ENCODE measurements at regions not wholly inside any gene's neighbourhood (a gene's known extent, or its start where the extent isn't known, plus 50 kb on each side); places are given as distances from the start of the nearest gene placed in this dataset.
A peak's percentile ranks its signal among the peaks of the same experiment; 100 is the strongest.

- H3K4me1 ChIP-seq (ENCODE audit: insufficient read depth, insufficient read length): peaks cover 3% of the 10 kb centered on the region
- H3K9me3 ChIP-seq (ENCODE audit: insufficient read depth, low read length): no peaks in the 10 kb centered on the region
- H3K9ac ChIP-seq (ENCODE audit: insufficient read length, low read depth): no peak overlapping the region
- no peaks in the 10 kb centered on the region for H3K27me3 ChIP-seq (ENCODE audit: insufficient read depth, insufficient read length)
- no peak for TF ChIP-seq SUZ12 (IDR thresholded peaks at IDR 0.05; ENCODE audit: extremely low read depth, insufficient read depth, insufficient read length)
- TF ChIP-seq YY1 (IDR thresholded peaks at IDR 0.05; ENCODE audit: insufficient read depth, insufficient read length): no peak
- no peak for DNase-seq (ENCODE audit: low read depth, low spot score)
- no peak overlapping the region for H3K4me3 ChIP-seq (ENCODE audit: insufficient read length, low read depth)
- H3K36me3 ChIP-seq (ENCODE audit: insufficient read depth, insufficient read length, low read length): no peaks in the 10 kb centered on the region
Observed at GRCh38 chr11:19561011-19561410, 151.6 kb upstream of the NAV2 start.

- Histone ChIP-seq H3K4me3 (ENCODE audit: insufficient read length, low read depth) (no peak overlapping the region), H3K4me1 (ENCODE audit: insufficient read depth, insufficient read length) (peaks cover 3% of the 10 kb centered on the region), H3K36me3 (ENCODE audit: insufficient read depth, insufficient read length, low read length) (no peaks in the 10 kb centered on the region), H3K9ac (ENCODE audit: insufficient read length, low read depth) (no peak overlapping the region), H3K9me3 (ENCODE audit: insufficient read depth, low read length) (no peaks in the 10 kb centered on the region), H3K27me3 (ENCODE audit: insufficient read depth, insufficient read length) (no peaks in the 10 kb centered on the region)
- TF ChIP-seq ZNF274 (IDR thresholded peaks at IDR 0.05; ENCODE audit: low read depth, low read length) (no peak), YY1 (IDR thresholded peaks at IDR 0.05; ENCODE audit: insufficient read depth, insufficient read length) (no peak), SUZ12 (IDR thresholded peaks at IDR 0.05; ENCODE audit: extremely low read depth, insufficient read depth, insufficient read length) (no peak)
- DNase-seq (ENCODE audit: low read depth, low spot score): no peak
Observed at GRCh38 chr11:19560156-19560555, 152.5 kb upstream of the NAV2 start.

- Histone ChIP-seq H3K27me3 (ENCODE audit: insufficient read depth, insufficient read length) (no peaks in the 10 kb centered on the region), H3K9ac (ENCODE audit: insufficient read length, low read depth) (no peak overlapping the region), H3K36me3 (ENCODE audit: insufficient read depth, insufficient read length, low read length) (no peaks in the 10 kb centered on the region), H3K4me1 (ENCODE audit: insufficient read depth, insufficient read length) (peaks cover 3% of the 10 kb centered on the region), H3K9me3 (ENCODE audit: insufficient read depth, low read length) (no peaks in the 10 kb centered on the region), H3K4me3 (ENCODE audit: insufficient read length, low read depth) (no peak overlapping the region)
- TF ChIP-seq ZNF274 (IDR thresholded peaks at IDR 0.05; ENCODE audit: low read depth, low read length) (no peak), SUZ12 (IDR thresholded peaks at IDR 0.05; ENCODE audit: extremely low read depth, insufficient read depth, insufficient read length) (no peak), YY1 (IDR thresholded peaks at IDR 0.05; ENCODE audit: insufficient read depth, insufficient read length) (no peak)
- DNase-seq (ENCODE audit: low read depth, low spot score): no peak
Observed at GRCh38 chr11:19559746-19560145, 152.9 kb upstream of the NAV2 start.

- no peak for DNase-seq (ENCODE audit: low read depth, low spot score)
- no peaks in the 10 kb centered on the region for H3K36me3 ChIP-seq (ENCODE audit: insufficient read depth, insufficient read length, low read length)
- no peak for TF ChIP-seq YY1 (IDR thresholded peaks at IDR 0.05; ENCODE audit: insufficient read depth, insufficient read length)
- H3K9ac ChIP-seq (ENCODE audit: insufficient read length, low read depth): no peak overlapping the region
- peaks cover 3% of the 10 kb centered on the region for H3K4me1 ChIP-seq (ENCODE audit: insufficient read depth, insufficient read length)
- no peaks in the 10 kb centered on the region for H3K9me3 ChIP-seq (ENCODE audit: insufficient read depth, low read length)
- H3K4me3 ChIP-seq (ENCODE audit: insufficient read length, low read depth): no peak overlapping the region
- no peaks in the 10 kb centered on the region for H3K27me3 ChIP-seq (ENCODE audit: insufficient read depth, insufficient read length)
Observed at GRCh38 chr11:19558189-19558986, 154.2 kb upstream of the NAV2 start.

GRCh38 chr11:19557720-19558140 is 154.9 kb upstream of the NAV2 start:
- peaks cover 3% of the 10 kb centered on the region for H3K4me1 ChIP-seq (ENCODE audit: insufficient read depth, insufficient read length)
- DNase-seq (ENCODE audit: low read depth, low spot score): peak; percentile 62
- TF ChIP-seq YY1 (IDR thresholded peaks at IDR 0.05; ENCODE audit: insufficient read depth, insufficient read length) (no peak), SUZ12 (IDR thresholded peaks at IDR 0.05; ENCODE audit: extremely low read depth, insufficient read depth, insufficient read length) (no peak), ZNF274 (IDR thresholded peaks at IDR 0.05; ENCODE audit: low read depth, low read length) (no peak)
- H3K27me3 ChIP-seq (ENCODE audit: insufficient read depth, insufficient read length): no peaks in the 10 kb centered on the region
- no peaks in the 10 kb centered on the region for H3K36me3 ChIP-seq (ENCODE audit: insufficient read depth, insufficient read length, low read length)
- H3K9me3 ChIP-seq (ENCODE audit: insufficient read depth, low read length): no peaks in the 10 kb centered on the region
- H3K9ac ChIP-seq (ENCODE audit: insufficient read length, low read depth): no peak overlapping the region
- no peak overlapping the region for H3K4me3 ChIP-seq (ENCODE audit: insufficient read length, low read depth)

- H3K9ac ChIP-seq (ENCODE audit: insufficient read length, low read depth): no peak overlapping the region
- no peak for DNase-seq (ENCODE audit: low read depth, low spot score)
- no peaks in the 10 kb centered on the region for H3K27me3 ChIP-seq (ENCODE audit: insufficient read depth, insufficient read length)
- peaks cover 3% of the 10 kb centered on the region for H3K4me1 ChIP-seq (ENCODE audit: insufficient read depth, insufficient read length)
- TF ChIP-seq YY1 (IDR thresholded peaks at IDR 0.05; ENCODE audit: insufficient read depth, insufficient read length) (no peak), SUZ12 (IDR thresholded peaks at IDR 0.05; ENCODE audit: extremely low read depth, insufficient read depth, insufficient read length) (no peak), ZNF274 (IDR thresholded peaks at IDR 0.05; ENCODE audit: low read depth, low read length) (no peak)
- no peak overlapping the region for H3K4me3 ChIP-seq (ENCODE audit: insufficient read length, low read depth)
- H3K36me3 ChIP-seq (ENCODE audit: insufficient read depth, insufficient read length, low read length): no peaks in the 10 kb centered on the region
- H3K9me3 ChIP-seq (ENCODE audit: insufficient read depth, low read length): no peaks in the 10 kb centered on the region
Observed at GRCh38 chr11:19557185-19557584, 155.5 kb upstream of the NAV2 start.

- Histone ChIP-seq H3K9ac (ENCODE audit: insufficient read length, low read depth) (no peak overlapping the region), H3K4me3 (ENCODE audit: insufficient read length, low read depth) (no peak overlapping the region), H3K27me3 (ENCODE audit: insufficient read depth, insufficient read length) (no peaks in the 10 kb centered on the region), H3K9me3 (ENCODE audit: insufficient read depth, low read length) (no peaks in the 10 kb centered on the region), H3K4me1 (ENCODE audit: insufficient read depth, insufficient read length) (peaks cover 3% of the 10 kb centered on the region), H3K36me3 (ENCODE audit: insufficient read depth, insufficient read length, low read length) (no peaks in the 10 kb centered on the region)
- no peak for TF ChIP-seq SUZ12 (IDR thresholded peaks at IDR 0.05; ENCODE audit: extremely low read depth, insufficient read depth, insufficient read length)
- DNase-seq (ENCODE audit: low read depth, low spot score): no peak
Observed at GRCh38 chr11:19555266-19555665, 157.4 kb upstream of the NAV2 start.
